ENCODE measurements at regions not wholly inside any gene's neighbourhood (a gene's known extent, or its start where the extent isn't known, plus 50 kb on each side); places are given as distances from the start of the nearest gene placed in this dataset.
"Not testable (repeated sequence)": the region's sequence is repeated elsewhere in the genome, so short reads cannot be mapped to it uniquely, and the experiment has no call there.

DNA sequence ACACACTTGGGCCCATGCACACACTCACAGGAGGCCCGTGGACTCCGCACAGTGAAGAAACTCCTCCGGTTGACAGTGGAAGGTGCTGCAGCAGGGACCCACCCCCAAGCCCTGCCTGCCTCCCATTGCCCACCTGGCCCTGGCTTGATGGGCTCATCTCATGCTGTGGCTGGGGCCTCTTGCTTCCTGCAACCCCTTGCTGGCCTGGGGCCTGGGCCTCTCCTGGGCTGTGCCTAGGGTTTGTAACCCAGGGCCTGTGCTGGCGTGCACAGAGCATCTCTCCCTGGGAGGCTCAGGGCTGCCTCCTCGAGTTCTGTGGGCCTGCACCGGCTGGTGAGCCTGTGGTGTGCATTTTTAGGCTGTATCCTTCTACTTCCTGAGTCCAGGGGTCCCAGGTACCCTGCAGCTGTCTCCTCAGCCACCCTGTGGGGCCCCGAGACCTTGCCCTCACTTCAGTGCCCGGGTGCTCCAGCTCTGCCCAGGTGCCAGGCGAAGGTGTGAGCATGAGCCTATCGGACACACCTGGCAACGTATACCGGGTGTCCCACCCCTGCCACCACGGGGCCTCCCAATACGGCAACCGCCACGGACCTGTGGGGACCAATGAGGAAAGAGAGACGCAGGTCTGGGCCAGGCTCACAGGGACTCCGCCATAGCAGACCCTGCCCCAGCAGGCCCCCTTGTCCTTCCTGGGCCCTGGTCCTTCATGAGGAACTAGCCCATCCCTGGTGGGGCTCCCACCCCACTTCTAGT, 158.3 kb upstream of the POTEB2 start:
- TF ChIP-seq, protein P1, sequence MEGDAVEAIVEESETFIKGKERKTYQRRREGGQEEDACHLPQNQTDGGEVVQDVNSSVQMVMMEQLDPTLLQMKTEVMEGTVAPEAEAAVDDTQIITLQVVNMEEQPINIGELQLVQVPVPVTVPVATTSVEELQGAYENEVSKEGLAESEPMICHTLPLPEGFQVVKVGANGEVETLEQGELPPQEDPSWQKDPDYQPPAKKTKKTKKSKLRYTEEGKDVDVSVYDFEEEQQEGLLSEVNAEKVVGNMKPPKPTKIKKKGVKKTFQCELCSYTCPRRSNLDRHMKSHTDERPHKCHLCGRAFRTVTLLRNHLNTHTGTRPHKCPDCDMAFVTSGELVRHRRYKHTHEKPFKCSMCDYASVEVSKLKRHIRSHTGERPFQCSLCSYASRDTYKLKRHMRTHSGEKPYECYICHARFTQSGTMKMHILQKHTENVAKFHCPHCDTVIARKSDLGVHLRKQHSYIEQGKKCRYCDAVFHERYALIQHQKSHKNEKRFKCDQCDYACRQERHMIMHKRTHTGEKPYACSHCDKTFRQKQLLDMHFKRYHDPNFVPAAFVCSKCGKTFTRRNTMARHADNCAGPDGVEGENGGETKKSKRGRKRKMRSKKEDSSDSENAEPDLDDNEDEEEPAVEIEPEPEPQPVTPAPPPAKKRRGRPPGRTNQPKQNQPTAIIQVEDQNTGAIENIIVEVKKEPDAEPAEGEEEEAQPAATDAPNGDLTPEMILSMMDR (IDR thresholded peaks at IDR 0.05) = not testable (repeated sequence)
- not testable (repeated sequence) for TF ChIP-seq POLR2A (IDR thresholded peaks at IDR 0.05)

Measured in transverse colon (tissue), 3 donors.